C4-2B (cell line): ENCODE measurements at regions not wholly inside any gene's neighbourhood (a gene's known extent, or its start where the extent isn't known, plus 50 kb on each side); places are given as distances from the start of the nearest gene placed in this dataset.

Source experiments
- ZFX ChIP-seq: fragments of 450-650 bp; IDR thresholded peaks from 2 replicates; pipeline ENCODE4 v1.6.1; 2017
- TF ChIP-seq, protein P1 (sequence below): fragments of 450-650 bp; conservative IDR thresholded peaks from 2 replicates; pipeline ENCODE4 v1.5.1; 2017; ENCODE audit warnings: mild to moderate bottlenecking

DNA sequence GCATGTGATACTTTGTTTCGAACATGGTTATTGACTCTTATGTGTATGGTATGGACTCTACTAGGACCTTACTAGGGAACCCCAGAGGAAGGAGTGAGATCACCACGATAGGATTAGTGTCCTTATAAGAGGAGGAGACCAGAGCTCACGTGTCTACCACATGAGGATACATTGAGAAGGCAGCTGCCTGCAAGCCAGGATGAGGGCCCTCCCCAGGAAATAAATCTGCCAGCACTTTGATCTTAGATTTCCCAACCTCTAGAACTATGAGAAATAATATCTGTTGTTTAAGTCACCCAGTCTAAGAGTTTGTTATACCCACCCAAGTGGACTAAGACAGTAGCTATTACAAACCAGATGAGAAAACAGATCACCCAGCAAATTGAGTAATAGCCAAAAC is 559.3 kb upstream of the USP24 start:
- TF ChIP-seq, protein P1, sequence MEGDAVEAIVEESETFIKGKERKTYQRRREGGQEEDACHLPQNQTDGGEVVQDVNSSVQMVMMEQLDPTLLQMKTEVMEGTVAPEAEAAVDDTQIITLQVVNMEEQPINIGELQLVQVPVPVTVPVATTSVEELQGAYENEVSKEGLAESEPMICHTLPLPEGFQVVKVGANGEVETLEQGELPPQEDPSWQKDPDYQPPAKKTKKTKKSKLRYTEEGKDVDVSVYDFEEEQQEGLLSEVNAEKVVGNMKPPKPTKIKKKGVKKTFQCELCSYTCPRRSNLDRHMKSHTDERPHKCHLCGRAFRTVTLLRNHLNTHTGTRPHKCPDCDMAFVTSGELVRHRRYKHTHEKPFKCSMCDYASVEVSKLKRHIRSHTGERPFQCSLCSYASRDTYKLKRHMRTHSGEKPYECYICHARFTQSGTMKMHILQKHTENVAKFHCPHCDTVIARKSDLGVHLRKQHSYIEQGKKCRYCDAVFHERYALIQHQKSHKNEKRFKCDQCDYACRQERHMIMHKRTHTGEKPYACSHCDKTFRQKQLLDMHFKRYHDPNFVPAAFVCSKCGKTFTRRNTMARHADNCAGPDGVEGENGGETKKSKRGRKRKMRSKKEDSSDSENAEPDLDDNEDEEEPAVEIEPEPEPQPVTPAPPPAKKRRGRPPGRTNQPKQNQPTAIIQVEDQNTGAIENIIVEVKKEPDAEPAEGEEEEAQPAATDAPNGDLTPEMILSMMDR: no peak
- no peak for TF ChIP-seq ZFX
